Panc1 (cell line): ENCODE measurements at regions not wholly inside any gene's neighbourhood (a gene's known extent, or its start where the extent isn't known, plus 50 kb on each side); places are given as distances from the start of the nearest gene placed in this dataset.

Source experiments
- ATAC-seq: fragments of 200-7000 bp; cut with Tn5 transposase; 2 replicates; pipeline ENCODE4 v1.9.1; 2020; ENCODE audit warnings: mild to moderate bottlenecking, moderate library complexity
- BruUV-seq: library from RNA; stranded (reverse); fragments of 400-500 nt; replicated peaks from 2 replicates; lab custom pipeline; 2021; lab: Mats Ljungman, UMichigan
- CTCF ChIA-PET: fragments of 300-600 bp; sonication (Branson Sonifier 250); formaldehyde crosslinking; loops from one replicate; lab custom pipeline; 2022; ENCODE audit warnings: antibody characterized with exemption; lab: Charles Lee
- POLR2A ChIA-PET: fragments of 300-600 bp; sonication (Branson Sonifier 250); formaldehyde crosslinking; loops from one replicate; lab custom pipeline; 2022; ENCODE audit warnings: antibody characterized with exemption; lab: Charles Lee
- DNase-seq: peaks from one replicate; pipeline ENCODE4 v3.0.0-alpha.2; 2010; ENCODE audit warnings: low read depth, low spot score
- H3K27ac ChIP-seq: 2 replicates; pipeline ENCODE4 v1.5.1; 2011; ENCODE audit warnings: mild to moderate bottlenecking, low read length, inconsistent platforms
- H3K27me3 ChIP-seq: fragments of 200-500 bp; sonication (Bioruptor generic); 2 replicates; pipeline ENCODE4 v1.6.0; 2014; ENCODE audit warnings: low read length, inconsistent platforms; ENCODE audit not compliant: control insufficient read depth, insufficient read depth
- H3K36me3 ChIP-seq: fragments of 200-500 bp; sonication (Bioruptor generic); 2 replicates; pipeline ENCODE4 v1.5.1; 2014; ENCODE audit warnings: inconsistent platforms, mild to moderate bottlenecking, low read length, moderate library complexity; ENCODE audit not compliant: control insufficient read depth, insufficient read depth
- H3K4me1 ChIP-seq: 2 replicates; pipeline ENCODE4 v1.5.1; 2011; ENCODE audit warnings: inconsistent platforms, mild to moderate bottlenecking, low read length, moderate library complexity; ENCODE audit not compliant: control insufficient read depth, insufficient read depth
- H3K4me3 ChIP-seq, 2 experiments: 2 replicates each; pipeline ENCODE4 v1.5.1; 2011 to 2012; ENCODE audit warnings: low read depth in 2 of 2, low read length in 2 of 2, mild to moderate bottlenecking in 2 of 2, inconsistent platforms in 1 of 2, moderate library complexity in 1 of 2
- H3K9me3 ChIP-seq: fragments of 200-500 bp; sonication (Bioruptor generic); 2 replicates; pipeline ENCODE4 v1.5.1; 2014; ENCODE audit warnings: low read depth, mild to moderate bottlenecking, inconsistent platforms, low read length, moderate library complexity; ENCODE audit not compliant: control insufficient read depth, insufficient read depth
- CTCF ChIP-seq: fragments of 450-650 bp; IDR thresholded peaks from 2 replicates; pipeline ENCODE4 v1.5.1; 2017; ENCODE audit warnings: mild to moderate bottlenecking
- POLR2AphosphoS5 ChIP-seq: IDR thresholded peaks from 2 replicates; pipeline ENCODE4 v1.6.1; 2012; ENCODE audit warnings: mild to moderate bottlenecking, low read depth, low read length, moderate library complexity
- REST ChIP-seq, 2 experiments: IDR thresholded peaks; 2 replicates each; pipeline ENCODE4 v1.6.1; 2011 to 2012; ENCODE audit warnings: low read depth in 2 of 2, control low read depth in 1 of 2, low read length in 1 of 2, mild to moderate bottlenecking in 1 of 2, moderate library complexity in 1 of 2; ENCODE audit not compliant: insufficient read depth in 1 of 2
- SIN3A ChIP-seq: IDR thresholded peaks from 2 replicates; pipeline ENCODE4 v1.6.1; 2012; ENCODE audit warnings: low read depth, mild to moderate bottlenecking, low read length, moderate library complexity, borderline replicate concordance; ENCODE audit not compliant: insufficient read depth
- TCF7L2 ChIP-seq: IDR thresholded peaks from 2 replicates; pipeline ENCODE4 v1.6.1; 2011; ENCODE audit warnings: mild to moderate bottlenecking, low read depth, low read length, inconsistent platforms
- in situ Hi-C: cut with HindIII; loops from 2 replicates; pipeline ENCODE4 v1.10.0; 2016; ENCODE audit warnings: low sequenced_read_pairs, low pct_unique_long_range_greater_than_20kb
- intact Hi-C: fragments of 100-400 bp; cut with micrococcal nuclease; formaldehyde crosslinking; loops from one replicate; pipeline ENCODE4 v1.10.0; 2022; ENCODE audit not compliant: unreplicated experiment

- intact Hi-C loops: no loop called here
- TF ChIP-seq POLR2AphosphoS5 (no peak), REST (IDR thresholded peaks at IDR 0.05; ENCODE audit: insufficient read depth in 1 of 2, low read depth in 2 of 2, low read length in 1 of 2) (no peak), CTCF (no peak)
- no peaks in the 10 kb centered on the region for H3K27me3 ChIP-seq
- H3K4me3 ChIP-seq: no peak overlapping the region
- in situ Hi-C loops: no loop called here
- no peak for ATAC-seq
- H3K27ac ChIP-seq: no peak overlapping the region
- no peaks in the 10 kb centered on the region for H3K36me3 ChIP-seq
- ChIA-PET POLR2A (no interaction called here), CTCF (no interaction called here)
- no TSS peak for BruUV-seq
- DNase-seq: no peak
- H3K9me3 ChIP-seq: no peaks in the 10 kb centered on the region
- no peaks in the 10 kb centered on the region for H3K4me1 ChIP-seq
These were observed 276.4 kb upstream of the BOD1L1 start for GRCh38 chr4:13903901-13904300.

GRCh38 chr4:13905543-13905942, 278.0 kb upstream of the BOD1L1 start:
- H3K9me3 ChIP-seq: no peaks in the 10 kb centered on the region
- H3K4me1 ChIP-seq: no peaks in the 10 kb centered on the region
- H3K27ac ChIP-seq: no peak overlapping the region
- ChIA-PET POLR2A (no interaction called here), CTCF (no interaction called here)
- ATAC-seq (no peak), DNase-seq (no peak)
- H3K27me3 ChIP-seq: no peaks in the 10 kb centered on the region
- intact Hi-C loops: no loop called here
- H3K36me3 ChIP-seq: no peaks in the 10 kb centered on the region
- no peak overlapping the region for H3K4me3 ChIP-seq
- in situ Hi-C loops: no loop called here
- no peak for TF ChIP-seq TCF7L2
- no peak for TF ChIP-seq SIN3A
- no peak for TF ChIP-seq CTCF
- TF ChIP-seq REST (IDR thresholded peaks at IDR 0.05; ENCODE audit: insufficient read depth in 1 of 2, low read depth in 2 of 2, low read length in 1 of 2): no peak
- no peak for TF ChIP-seq POLR2AphosphoS5
- no TSS peak for BruUV-seq
